Endothelial cell (in vitro differentiated cells): ENCODE measurements at regions not wholly inside any gene's neighbourhood (a gene's known extent, or its start where the extent isn't known, plus 50 kb on each side); places are given as distances from the start of the nearest gene placed in this dataset.

Source experiments
- DNase-seq: peaks from one replicate; pipeline ENCODE4 v3.0.0; 2021; ENCODE audit warnings: low spot score
- H3K27ac Mint-ChIP-seq: one replicate; pipeline ENCODE4 v1.8.0; 2021; ENCODE audit warnings: mixed read lengths, inconsistent platforms; ENCODE audit not compliant: unreplicated experiment
- H3K27me3 Mint-ChIP-seq: one replicate; pipeline ENCODE4 v1.8.0; 2021; ENCODE audit warnings: mild to moderate bottlenecking, moderate library complexity, mixed read lengths, inconsistent platforms; ENCODE audit not compliant: unreplicated experiment
- H3K36me3 Mint-ChIP-seq: one replicate; pipeline ENCODE4 v1.8.0; 2021; ENCODE audit warnings: mild to moderate bottlenecking, low read depth, mixed read lengths, inconsistent platforms; ENCODE audit not compliant: unreplicated experiment
- H3K4me1 Mint-ChIP-seq: one replicate; pipeline ENCODE4 v1.8.0; 2021; ENCODE audit warnings: mild to moderate bottlenecking, mixed read lengths, inconsistent platforms; ENCODE audit not compliant: unreplicated experiment
- H3K4me3 Mint-ChIP-seq: one replicate; pipeline ENCODE4 v1.8.0; 2021; ENCODE audit warnings: mild to moderate bottlenecking, mixed read lengths, inconsistent platforms; ENCODE audit not compliant: unreplicated experiment
- H3K9me3 Mint-ChIP-seq: one replicate; pipeline ENCODE4 v1.8.0; 2021; ENCODE audit warnings: mixed read lengths, inconsistent platforms; ENCODE audit not compliant: unreplicated experiment
- TF ChIP-seq, protein P1 (sequence below): fragments of 200-600 bp; sonication (generic); IDR thresholded peaks from one replicate; pipeline ENCODE4 v1.5.0; 2021; ENCODE audit warnings: antibody characterized with exemption; ENCODE audit not compliant: unreplicated experiment

DNA sequence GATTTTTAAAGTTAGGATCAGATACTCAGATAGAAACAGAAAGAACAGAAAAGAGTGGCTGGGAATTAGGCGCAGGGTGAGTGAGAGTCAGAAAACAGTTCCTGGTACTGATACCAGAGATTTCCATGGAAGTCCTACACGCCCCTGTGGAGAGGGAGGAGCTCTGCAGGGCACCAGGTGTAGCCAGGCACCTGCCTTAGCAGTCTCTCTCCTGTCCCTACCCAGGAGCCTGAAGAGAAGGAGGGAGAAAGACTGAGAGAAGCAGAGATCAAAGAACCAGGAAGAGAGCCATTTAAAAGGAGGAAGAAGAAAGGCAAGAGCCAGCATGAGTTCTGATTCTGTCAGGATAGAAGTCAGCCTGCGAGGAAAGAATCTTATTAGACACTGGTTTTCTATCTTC is 65.0 kb downstream of the CBLN1 start:
- Mint-ChIP-seq H3K27ac (no peak overlapping the region), H3K4me1 (no peaks in the 10 kb centered on the region), H3K36me3 (no peaks in the 10 kb centered on the region), H3K27me3 (no peaks in the 10 kb centered on the region), H3K4me3 (no peak overlapping the region), H3K9me3 (no peaks in the 10 kb centered on the region)
- TF ChIP-seq, protein P1, sequence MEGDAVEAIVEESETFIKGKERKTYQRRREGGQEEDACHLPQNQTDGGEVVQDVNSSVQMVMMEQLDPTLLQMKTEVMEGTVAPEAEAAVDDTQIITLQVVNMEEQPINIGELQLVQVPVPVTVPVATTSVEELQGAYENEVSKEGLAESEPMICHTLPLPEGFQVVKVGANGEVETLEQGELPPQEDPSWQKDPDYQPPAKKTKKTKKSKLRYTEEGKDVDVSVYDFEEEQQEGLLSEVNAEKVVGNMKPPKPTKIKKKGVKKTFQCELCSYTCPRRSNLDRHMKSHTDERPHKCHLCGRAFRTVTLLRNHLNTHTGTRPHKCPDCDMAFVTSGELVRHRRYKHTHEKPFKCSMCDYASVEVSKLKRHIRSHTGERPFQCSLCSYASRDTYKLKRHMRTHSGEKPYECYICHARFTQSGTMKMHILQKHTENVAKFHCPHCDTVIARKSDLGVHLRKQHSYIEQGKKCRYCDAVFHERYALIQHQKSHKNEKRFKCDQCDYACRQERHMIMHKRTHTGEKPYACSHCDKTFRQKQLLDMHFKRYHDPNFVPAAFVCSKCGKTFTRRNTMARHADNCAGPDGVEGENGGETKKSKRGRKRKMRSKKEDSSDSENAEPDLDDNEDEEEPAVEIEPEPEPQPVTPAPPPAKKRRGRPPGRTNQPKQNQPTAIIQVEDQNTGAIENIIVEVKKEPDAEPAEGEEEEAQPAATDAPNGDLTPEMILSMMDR, result no peak
- no peak for DNase-seq

GRCh38 chr16:49213594-49213993 is 68.0 kb downstream of the CBLN1 start:
- H3K9me3 Mint-ChIP-seq, result no peaks in the 10 kb centered on the region
- H3K4me1 Mint-ChIP-seq, result no peaks in the 10 kb centered on the region
- DNase-seq, result no peak
- no peak overlapping the region for H3K27ac Mint-ChIP-seq
- TF ChIP-seq, protein P1, result no peak
- H3K36me3 Mint-ChIP-seq, result no peaks in the 10 kb centered on the region
- no peaks in the 10 kb centered on the region for H3K27me3 Mint-ChIP-seq
- no peak overlapping the region for H3K4me3 Mint-ChIP-seq

DNA sequence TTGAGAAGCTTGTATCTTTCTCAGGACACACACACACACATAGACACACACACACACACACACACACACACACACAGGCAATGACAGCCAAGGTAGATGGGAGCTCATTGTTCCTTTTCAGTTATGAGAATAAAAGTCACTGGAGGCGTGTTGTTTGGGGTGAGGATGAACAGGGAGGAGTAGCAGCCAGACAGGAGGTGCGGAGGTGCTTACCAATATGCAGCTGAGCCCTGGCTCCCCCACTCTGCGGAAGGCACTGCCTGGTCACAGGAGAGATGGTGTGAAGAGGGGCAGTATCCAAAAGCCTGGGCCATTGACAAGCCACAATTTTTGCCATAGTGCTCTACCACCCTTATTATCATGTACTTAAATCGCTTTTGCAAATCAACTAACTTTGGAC is 77.4 kb downstream of the CBLN1 start:
- Mint-ChIP-seq H3K36me3 (no peaks in the 10 kb centered on the region), H3K27ac (no peak overlapping the region), H3K9me3 (no peaks in the 10 kb centered on the region), H3K4me1 (no peaks in the 10 kb centered on the region), H3K27me3 (peaks cover 10% of the 10 kb centered on the region), H3K4me3 (no peak overlapping the region)
- TF ChIP-seq, protein P1, result no peak
- no peak for DNase-seq

DNA sequence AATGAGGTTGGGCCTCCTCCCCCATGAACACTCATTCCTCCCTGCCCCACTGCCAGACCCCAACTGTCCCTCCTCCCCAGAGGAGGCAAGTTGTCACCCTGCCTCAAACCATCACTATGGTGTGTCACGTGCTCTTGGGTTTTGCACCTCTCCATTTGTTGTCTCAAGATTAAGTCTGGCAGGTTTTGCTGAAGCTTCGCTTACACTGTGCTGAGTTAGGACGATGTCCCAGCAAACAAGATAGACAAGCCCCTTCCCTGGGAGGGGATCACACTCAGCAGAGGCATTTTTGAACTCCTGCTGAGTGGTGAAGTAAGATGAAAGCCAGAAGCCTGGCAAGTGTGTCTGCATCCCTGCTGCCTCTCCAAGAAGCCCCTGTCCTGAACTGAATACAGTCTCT is 78.3 kb downstream of the CBLN1 start:
- H3K27ac Mint-ChIP-seq, result no peak overlapping the region

GRCh38 chr16:49201118-49201517 is 80.5 kb downstream of the CBLN1 start:
- Mint-ChIP-seq H3K4me3 (no peak overlapping the region), H3K27me3 (peaks cover 10% of the 10 kb centered on the region), H3K9me3 (no peaks in the 10 kb centered on the region), H3K36me3 (no peaks in the 10 kb centered on the region), H3K4me1 (no peaks in the 10 kb centered on the region), H3K27ac (no peak overlapping the region)
- TF ChIP-seq, protein P1, result no peak
- DNase-seq, result no peak

More for the DNA sequence above, 78.3 kb downstream of the CBLN1 start:
- H3K4me3 Mint-ChIP-seq, result no peak overlapping the region
- no peaks in the 10 kb centered on the region for H3K9me3 Mint-ChIP-seq
- peaks cover 10% of the 10 kb centered on the region for H3K27me3 Mint-ChIP-seq
- H3K4me1 Mint-ChIP-seq, result no peaks in the 10 kb centered on the region
- no peak for DNase-seq
- TF ChIP-seq, protein P1, result no peak
- H3K36me3 Mint-ChIP-seq, result no peaks in the 10 kb centered on the region
